ENCODE measurements at regions not wholly inside any gene's neighbourhood (a gene's known extent, or its start where the extent isn't known, plus 50 kb on each side); places are given as distances from the start of the nearest gene placed in this dataset.

DNA sequence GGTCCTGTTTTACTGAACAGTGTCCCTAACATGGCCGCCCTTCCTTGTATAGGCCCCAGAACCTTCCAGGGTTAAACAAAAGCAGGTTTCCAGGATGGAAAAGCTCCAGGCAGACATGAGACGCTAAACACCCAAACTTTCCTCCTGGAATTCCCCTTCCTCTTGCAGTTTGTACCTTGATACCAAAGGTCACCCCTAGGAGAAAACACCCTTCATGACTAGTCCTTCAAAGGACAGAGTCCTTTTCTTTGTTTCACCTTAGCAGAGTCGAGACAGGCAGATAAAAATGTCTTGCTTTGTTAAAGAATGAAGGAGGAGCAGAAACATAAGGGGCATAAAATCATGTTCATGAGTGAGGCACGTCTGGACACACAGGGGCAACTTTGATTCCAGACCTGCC lies 247.5 kb downstream of the BCOR start:
- TF ChIP-seq, protein P1, sequence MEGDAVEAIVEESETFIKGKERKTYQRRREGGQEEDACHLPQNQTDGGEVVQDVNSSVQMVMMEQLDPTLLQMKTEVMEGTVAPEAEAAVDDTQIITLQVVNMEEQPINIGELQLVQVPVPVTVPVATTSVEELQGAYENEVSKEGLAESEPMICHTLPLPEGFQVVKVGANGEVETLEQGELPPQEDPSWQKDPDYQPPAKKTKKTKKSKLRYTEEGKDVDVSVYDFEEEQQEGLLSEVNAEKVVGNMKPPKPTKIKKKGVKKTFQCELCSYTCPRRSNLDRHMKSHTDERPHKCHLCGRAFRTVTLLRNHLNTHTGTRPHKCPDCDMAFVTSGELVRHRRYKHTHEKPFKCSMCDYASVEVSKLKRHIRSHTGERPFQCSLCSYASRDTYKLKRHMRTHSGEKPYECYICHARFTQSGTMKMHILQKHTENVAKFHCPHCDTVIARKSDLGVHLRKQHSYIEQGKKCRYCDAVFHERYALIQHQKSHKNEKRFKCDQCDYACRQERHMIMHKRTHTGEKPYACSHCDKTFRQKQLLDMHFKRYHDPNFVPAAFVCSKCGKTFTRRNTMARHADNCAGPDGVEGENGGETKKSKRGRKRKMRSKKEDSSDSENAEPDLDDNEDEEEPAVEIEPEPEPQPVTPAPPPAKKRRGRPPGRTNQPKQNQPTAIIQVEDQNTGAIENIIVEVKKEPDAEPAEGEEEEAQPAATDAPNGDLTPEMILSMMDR (IDR thresholded peaks at IDR 0.05; ENCODE audit: extremely low read depth, missing control alignments) = no peak

DNA sequence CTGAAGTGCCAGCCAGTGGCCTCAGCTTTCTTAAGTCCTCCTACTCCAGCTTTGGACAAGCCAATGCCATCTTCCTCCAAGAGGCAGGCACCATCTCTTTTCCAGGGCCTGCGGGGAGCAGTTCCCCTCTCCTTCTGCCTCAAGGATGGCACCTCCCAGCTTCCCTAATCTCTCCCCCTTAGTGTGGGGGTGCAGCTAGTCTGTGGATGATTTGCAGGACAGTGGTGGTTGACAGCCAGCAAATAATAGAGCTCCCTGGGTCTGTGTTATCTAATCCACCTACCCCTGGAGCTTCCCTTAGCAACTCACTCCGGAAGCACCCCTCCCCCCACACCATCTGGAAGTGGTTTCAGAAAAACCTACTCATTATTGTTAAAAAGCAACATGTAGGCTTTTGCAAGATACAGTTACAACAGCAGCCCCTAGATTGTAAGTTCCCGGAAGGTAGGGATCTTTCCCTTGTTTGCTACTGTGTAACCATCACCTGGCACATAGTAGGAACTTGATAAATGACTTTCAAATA lies 247.1 kb downstream of the BCOR start:
- no peak for DNase-seq (ENCODE audit: low spot score)
- TF ChIP-seq, protein P1 (IDR thresholded peaks at IDR 0.05; ENCODE audit: extremely low read depth, missing control alignments) = no peak

More for the DNA sequence above, 247.5 kb downstream of the BCOR start:
- no peak for DNase-seq (ENCODE audit: low spot score)

DNA sequence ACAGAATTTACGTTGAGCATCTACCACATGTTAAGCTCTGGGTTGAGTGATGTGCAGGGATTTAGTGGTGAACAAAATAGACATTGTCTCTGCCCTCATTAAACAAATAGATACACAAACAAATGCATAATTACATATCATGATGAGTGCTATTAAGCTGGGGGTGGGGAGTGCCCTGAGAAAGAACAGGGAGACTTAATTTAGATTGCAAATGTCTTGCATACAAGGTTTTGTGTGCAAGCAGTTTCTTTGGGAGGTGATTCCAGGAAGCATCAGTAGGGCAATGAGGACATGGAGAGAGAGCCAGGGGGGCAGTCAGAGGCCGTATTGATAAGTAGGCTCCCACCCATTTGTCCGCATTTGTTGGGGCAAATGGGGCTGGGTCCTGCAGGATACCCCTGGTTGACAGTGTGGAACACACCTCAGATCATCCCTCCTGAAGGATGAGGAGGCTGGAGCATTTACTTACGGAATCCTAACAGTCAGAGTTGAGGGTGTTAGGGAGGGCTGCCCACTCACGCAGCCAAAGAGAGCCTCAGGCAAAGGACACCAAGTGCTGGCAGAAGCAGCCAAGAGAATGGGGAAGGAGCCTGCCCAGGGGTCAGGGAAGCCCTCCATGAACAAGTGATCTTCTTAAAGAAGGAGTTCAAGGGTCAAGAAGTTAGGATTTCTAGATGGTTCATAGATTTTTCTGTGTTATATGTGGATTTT lies 245.9 kb downstream of the BCOR start:
- TF ChIP-seq, protein P1 (IDR thresholded peaks at IDR 0.05; ENCODE audit: extremely low read depth, missing control alignments) = no peak
- DNase-seq (ENCODE audit: low spot score) = no peak

DNA sequence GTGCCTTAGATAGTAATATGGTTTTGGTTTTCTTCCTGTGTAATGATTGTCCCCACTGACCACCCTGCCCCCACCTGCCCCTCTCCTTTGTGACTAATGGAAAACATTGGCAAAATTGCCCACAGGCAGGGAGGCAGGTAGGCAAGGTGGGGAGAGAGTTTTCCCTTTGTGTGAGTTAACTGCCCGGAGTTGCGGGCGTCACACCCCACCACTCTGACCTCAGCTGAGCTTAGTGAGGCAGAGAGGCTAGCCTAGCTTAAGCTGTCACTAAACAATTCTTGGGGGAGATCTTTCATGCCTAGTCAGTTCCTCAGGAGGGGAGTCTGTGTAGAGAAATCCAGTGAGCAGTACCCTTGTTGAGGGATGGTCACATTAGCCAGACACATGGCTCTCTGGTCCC lies 245.3 kb downstream of the BCOR start:
- TF ChIP-seq, protein P1 (IDR thresholded peaks at IDR 0.05; ENCODE audit: extremely low read depth, missing control alignments) = no peak
- no peak for DNase-seq (ENCODE audit: low spot score)

DNA sequence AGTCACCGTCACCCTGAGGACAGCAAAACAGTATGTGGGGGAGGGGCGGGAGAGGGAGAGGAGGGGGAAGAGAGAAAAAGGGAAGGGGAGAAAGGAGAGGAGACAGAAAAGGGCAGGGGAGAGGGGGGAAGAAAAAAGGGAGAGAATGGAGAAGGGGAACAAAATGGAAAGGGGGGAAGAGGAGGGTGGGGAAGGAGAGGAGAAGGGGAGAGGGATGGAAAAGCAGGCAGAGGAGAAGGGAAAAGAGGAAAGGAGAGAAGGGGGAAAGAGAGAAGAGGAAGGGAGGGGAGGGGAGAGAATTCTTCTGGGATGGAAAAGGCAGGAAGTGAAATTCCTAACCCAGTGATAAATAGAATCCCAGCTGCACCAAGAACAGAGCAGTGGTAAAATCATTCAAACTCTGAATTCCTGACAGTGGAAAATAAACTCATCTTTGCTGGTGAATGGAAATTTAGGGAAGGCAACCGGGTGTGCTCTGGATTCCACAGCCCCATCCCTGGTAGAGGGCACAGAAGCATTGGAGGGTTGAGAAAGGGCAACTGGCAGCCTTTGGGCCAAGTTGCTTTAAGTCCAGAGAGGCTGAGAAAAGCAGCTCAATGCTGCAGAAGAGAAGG lies 244.2 kb downstream of the BCOR start:
- TF ChIP-seq, protein P1 (IDR thresholded peaks at IDR 0.05; ENCODE audit: extremely low read depth, missing control alignments) = no peak
- no peak for DNase-seq (ENCODE audit: low spot score)

DNA sequence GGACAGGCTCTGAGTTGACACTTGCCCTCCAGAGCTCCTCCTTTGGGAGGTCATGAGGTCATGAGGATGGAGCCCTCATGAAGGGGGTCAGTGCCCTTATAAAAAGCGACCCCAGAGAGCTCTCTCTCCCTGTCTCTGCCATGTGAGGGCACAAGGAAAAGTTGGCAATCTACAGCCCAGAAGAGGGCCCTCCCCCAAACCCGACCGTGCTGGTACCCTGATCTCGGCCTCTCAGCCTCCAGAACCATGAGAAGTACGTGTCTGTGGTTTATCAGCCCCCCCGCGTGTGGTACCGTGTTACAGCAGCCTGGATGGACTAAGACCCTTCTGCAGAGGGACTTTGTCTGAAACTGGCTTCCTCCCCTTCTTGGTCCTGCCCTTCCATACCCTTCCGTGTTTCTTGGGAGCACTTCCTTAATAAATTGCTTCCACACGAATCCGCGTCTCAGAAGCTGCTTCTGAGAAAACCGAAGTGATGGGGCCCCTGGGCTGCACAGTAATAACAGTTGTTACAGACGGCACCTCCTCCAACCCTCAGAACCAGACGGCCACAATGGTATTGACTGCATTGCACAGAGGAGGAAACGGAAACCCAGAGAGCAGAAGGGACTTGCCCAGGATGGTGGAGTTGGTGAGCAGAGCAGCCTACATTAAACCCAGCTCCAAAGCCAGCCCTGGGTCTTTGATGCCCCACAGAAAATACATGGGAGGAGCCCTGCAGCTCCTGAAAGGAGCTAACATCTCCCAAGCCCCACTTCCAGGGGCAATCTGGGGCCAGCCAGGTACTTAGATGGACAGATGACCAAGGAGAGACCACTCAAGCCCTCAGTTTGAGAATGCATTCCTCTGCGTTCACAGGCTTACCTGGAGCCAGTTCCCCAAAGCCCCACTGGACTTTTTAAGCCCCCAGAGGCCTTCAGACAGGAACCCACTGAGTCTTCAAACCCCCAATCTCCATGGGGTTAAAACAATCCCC lies 242.7 kb downstream of the BCOR start:
- TF ChIP-seq, protein P1 (IDR thresholded peaks at IDR 0.05; ENCODE audit: extremely low read depth, missing control alignments) = no peak
- peak; percentile 58 for DNase-seq (ENCODE audit: low spot score)
